ENCODE measurements at regions not wholly inside any gene's neighbourhood (a gene's known extent, or its start where the extent isn't known, plus 50 kb on each side); places are given as distances from the start of the nearest gene placed in this dataset.

DNA sequence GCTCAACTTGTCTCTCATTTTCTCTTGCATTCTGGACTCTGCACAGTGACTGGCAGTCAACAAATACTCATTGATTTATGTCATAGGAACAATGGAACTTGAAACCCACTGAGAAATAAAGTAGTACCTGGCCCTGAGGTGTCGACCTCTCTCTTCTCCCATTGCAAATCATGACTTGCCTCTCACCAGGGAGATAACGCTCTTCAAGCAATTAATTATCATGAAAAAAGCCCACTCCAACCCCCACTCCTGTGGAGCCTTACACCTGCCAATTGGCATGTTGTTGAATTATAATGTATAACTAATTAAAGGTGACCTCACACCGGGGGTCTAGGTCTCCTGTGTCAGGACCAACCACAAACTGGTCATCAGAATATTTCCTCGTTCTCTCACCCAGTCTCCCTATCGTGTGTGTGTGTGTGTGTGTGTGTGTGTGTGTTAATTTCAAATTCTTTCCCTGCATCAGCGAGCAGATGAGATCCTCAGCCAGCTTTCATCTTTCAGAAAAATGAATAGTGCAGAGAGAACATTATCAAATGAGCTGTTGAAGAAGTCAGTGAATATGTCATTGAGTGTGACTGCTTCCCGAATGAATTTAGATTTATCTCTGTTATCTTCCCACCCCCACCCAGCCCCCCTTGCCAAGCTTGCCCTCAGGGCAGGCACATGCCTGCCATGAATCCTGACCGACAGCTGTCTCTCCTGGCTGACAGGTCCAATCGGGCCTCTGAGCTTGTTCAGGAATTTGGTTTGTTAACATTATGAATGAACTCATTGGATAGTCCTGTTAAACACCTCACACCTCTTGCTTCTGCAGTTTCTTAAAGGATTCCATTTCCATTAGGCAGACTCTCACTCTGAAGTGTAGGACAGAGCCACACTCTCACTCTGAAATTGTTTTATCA is 357.4 kb downstream of the INSC start:
- Histone ChIP-seq H3K9me3 (replicated peaks in 1 of 11) (no peaks in the 10 kb centered on the region), H4K20me1 (no peaks in the 10 kb centered on the region), H3K27ac (no peak overlapping the region), H3K9ac (no peak overlapping the region), H3K4me3 (no peak overlapping the region), H3K27me3 (peaks cover 0 to 5% (median 0%) of the 10 kb centered on the region in 11 experiments; a peak in 2 of 22 replicates), H3K36me3 (no peaks in the 10 kb centered on the region), H3K4me2 (peak overlapping the region in 2 of 11 experiments; percentile 8 to 32; a peak in 3 of 22 replicates), H3K4me1 (peaks cover 5 to 26% (median 16%) of the 10 kb centered on the region in 10 experiments)
- no peak for TF ChIP-seq Cebpa-rat (IDR thresholded peaks at IDR 0.05)

- no peaks in the 10 kb centered on the region for H4K20me1 ChIP-seq
- peaks cover 0 to 18% (median 0%) of the 10 kb centered on the region in 11 experiments; a peak in 2 of 22 replicates for H3K27me3 ChIP-seq
- H3K4me1 ChIP-seq: peaks cover 5 to 26% (median 16%) of the 10 kb centered on the region in 10 experiments
- H3K9me3 ChIP-seq (replicated peaks in 1 of 11): no peaks in the 10 kb centered on the region
- H3K9ac ChIP-seq: no peak overlapping the region
- no peak overlapping the region for H3K27ac ChIP-seq
- H3K4me3 ChIP-seq: no peak overlapping the region
- no peaks in the 10 kb centered on the region for H3K36me3 ChIP-seq
- peak overlapping the region in 9 of 11 experiments; percentile 40 to 75 (median 59); a peak in 17 of 22 replicates for H3K4me2 ChIP-seq
- TF ChIP-seq Cebpa-rat (IDR thresholded peaks at IDR 0.05): no peak
Measured at GRCh38 chr11:15473954-15474837, 359.5 kb downstream of the INSC start.

DNA sequence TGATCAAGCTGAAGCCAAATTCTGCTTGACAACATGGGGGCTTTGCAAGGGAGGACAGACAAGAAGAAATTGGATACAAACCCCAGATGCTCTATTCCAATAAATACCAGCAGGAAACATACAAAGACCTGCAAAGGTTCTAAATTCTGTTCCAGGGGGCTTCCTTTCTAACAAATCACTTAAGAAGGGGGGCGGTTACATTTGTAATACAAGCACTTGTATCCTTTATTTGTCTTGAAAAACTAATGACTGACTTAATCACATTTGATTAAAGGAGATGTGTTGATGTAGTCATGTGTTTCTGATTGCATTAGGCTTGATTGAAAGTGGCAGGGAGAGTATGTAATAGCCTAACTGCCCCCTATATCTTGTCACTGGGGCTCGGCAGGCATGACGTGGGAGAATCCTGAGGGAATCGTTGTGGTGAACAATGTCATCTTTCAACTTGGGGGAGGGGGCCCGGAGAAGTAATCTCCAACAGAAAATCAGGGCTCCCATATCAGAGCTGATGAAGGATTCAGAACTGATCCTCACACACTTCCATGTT is 361.7 kb downstream of the INSC start:
- peaks cover 0 to 33% (median 0%) of the 10 kb centered on the region in 11 experiments; a peak in 5 of 22 replicates for H3K27me3 ChIP-seq

GRCh38 chr11:15481871-15482270 is 367.1 kb downstream of the INSC start:
- no peaks in the 10 kb centered on the region for H4K20me1 ChIP-seq
- no peaks in the 10 kb centered on the region for H3K36me3 ChIP-seq
- H3K4me3 ChIP-seq: no peak overlapping the region
- H3K4me2 ChIP-seq: peak overlapping the region in 2 of 11 experiments; percentile 79 to 81; a peak in 3 of 22 replicates
- H3K27ac ChIP-seq: no peak overlapping the region
- H3K9ac ChIP-seq: no peak overlapping the region
- H3K4me1 ChIP-seq: peaks cover 0 to 49% (median 19%) of the 10 kb centered on the region in 10 experiments; a peak in 14 of 20 replicates
- H3K27me3 ChIP-seq: peaks cover 0 to 40% (median 0%) of the 10 kb centered on the region in 11 experiments; a peak in 5 of 22 replicates
- TF ChIP-seq Cebpa-rat (IDR thresholded peaks at IDR 0.05): no peak
- H3K9me3 ChIP-seq (replicated peaks in 1 of 11): no peaks in the 10 kb centered on the region

More for the DNA sequence above, 361.7 kb downstream of the INSC start:
- TF ChIP-seq Cebpa-rat (IDR thresholded peaks at IDR 0.05): no peak
- no peak overlapping the region for H3K4me3 ChIP-seq
- H3K9ac ChIP-seq: no peak overlapping the region
- H3K27ac ChIP-seq: no peak overlapping the region
- H3K9me3 ChIP-seq (replicated peaks in 1 of 11): no peaks in the 10 kb centered on the region
- H4K20me1 ChIP-seq: no peaks in the 10 kb centered on the region
- H3K4me2 ChIP-seq: no peak overlapping the region
- H3K36me3 ChIP-seq: no peaks in the 10 kb centered on the region
- H3K4me1 ChIP-seq: peaks cover 4 to 26% (median 16%) of the 10 kb centered on the region in 10 experiments; a peak in 19 of 20 replicates

DNA sequence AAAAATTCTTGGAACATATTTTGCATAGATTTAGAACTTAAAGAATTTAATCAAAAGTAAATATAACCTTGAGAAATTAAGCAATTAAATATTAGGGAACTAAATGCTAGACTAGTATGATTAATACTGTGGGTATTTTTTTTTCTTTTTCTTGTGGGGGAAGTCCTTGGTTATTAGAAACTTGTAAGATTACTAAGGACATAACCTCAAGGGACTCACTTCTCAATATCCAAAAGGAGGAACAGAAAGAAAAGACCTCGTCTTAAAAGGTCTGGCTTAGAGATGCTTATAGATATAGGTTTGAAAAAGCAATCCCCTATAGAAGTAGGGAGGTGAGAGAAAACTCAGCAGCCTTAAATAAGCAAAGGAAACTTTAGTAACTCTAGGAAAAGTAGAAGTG is 368.5 kb downstream of the INSC start:
- Histone ChIP-seq H3K36me3 (no peaks in the 10 kb centered on the region), H3K27ac (peak overlapping the region in 4 of 11 experiments; percentile 71 to 83 (median 80); a peak in 8 of 22 replicates), H3K9me3 (replicated peaks in 1 of 11) (no peaks in the 10 kb centered on the region), H4K20me1 (no peaks in the 10 kb centered on the region), H3K4me1 (peaks cover 0 to 58% (median 19%) of the 10 kb centered on the region in 10 experiments; a peak in 14 of 20 replicates), H3K4me3 (no peak overlapping the region), H3K27me3 (peaks cover 0 to 29% (median 0%) of the 10 kb centered on the region in 11 experiments; a peak in 5 of 22 replicates), H3K4me2 (peak overlapping the region in 7 of 11 experiments; percentile 1 to 81 (median 71); a peak in 11 of 22 replicates), H3K9ac (peak overlapping the region in 2 of 11 experiments; percentile 45 to 56; a peak in 4 of 22 replicates)
- no peak for TF ChIP-seq Cebpa-rat (IDR thresholded peaks at IDR 0.05)

DNA sequence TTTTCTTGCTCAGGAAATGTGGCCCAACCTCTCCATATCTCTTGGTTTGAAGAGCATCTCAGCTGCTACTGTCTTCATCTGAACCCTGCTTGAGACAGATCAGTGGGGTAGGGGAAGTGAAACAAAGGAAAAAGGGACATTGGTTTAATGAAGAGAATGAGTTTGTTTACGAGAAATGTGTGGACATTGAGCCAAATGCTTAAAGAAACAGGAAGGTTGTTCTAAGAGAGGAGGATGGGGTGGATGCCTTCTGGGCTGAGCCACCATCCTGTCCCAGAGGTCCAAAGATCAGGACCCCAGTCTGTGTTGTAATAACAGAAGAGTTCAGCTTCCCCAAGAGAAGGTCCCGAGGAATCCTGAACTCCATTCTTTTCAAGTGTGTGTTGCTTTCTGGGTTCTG is 369.7 kb downstream of the INSC start:
- Histone ChIP-seq H3K36me3 (no peaks in the 10 kb centered on the region), H3K9ac (peak overlapping the region in 5 of 11 experiments; percentile 6 to 56 (median 37); a peak in 7 of 22 replicates), H3K4me1 (peaks cover 0 to 58% (median 19%) of the 10 kb centered on the region in 10 experiments; a peak in 14 of 20 replicates), H4K20me1 (no peaks in the 10 kb centered on the region), H3K9me3 (replicated peaks in 1 of 11) (no peaks in the 10 kb centered on the region), H3K27me3 (peaks cover 0 to 27% (median 0%) of the 10 kb centered on the region in 11 experiments; a peak in 5 of 22 replicates), H3K4me2 (peak overlapping the region in 9 of 11 experiments; percentile 7 to 81 (median 61); a peak in 14 of 22 replicates), H3K4me3 (no peak overlapping the region), H3K27ac (peak overlapping the region in 8 of 11 experiments; percentile 30 to 83 (median 70); a peak in 14 of 22 replicates)
- TF ChIP-seq Cebpa-rat (IDR thresholded peaks at IDR 0.05): no peak

GRCh38 chr11:15485432-15485831 is 370.7 kb downstream of the INSC start:
- Histone ChIP-seq H3K9ac (no peak overlapping the region; a peak in 1 of 22 replicates), H3K4me1 (peaks cover 0 to 55% (median 19%) of the 10 kb centered on the region in 10 experiments; a peak in 14 of 20 replicates), H3K27me3 (peaks cover 0 to 20% (median 0%) of the 10 kb centered on the region in 11 experiments; a peak in 5 of 22 replicates), H3K4me3 (no peak overlapping the region), H3K36me3 (no peaks in the 10 kb centered on the region), H3K27ac (peak overlapping the region in 4 of 11 experiments; percentile 69 to 83 (median 80); a peak in 6 of 22 replicates), H4K20me1 (no peaks in the 10 kb centered on the region), H3K9me3 (replicated peaks in 1 of 11) (no peaks in the 10 kb centered on the region), H3K4me2 (peak overlapping the region in 5 of 11 experiments; percentile 55 to 81 (median 71); a peak in 9 of 22 replicates)
- TF ChIP-seq Cebpa-rat (IDR thresholded peaks at IDR 0.05): no peak

GRCh38 chr11:15489281-15489680 is 374.6 kb downstream of the INSC start:
- Histone ChIP-seq H4K20me1 (no peaks in the 10 kb centered on the region), H3K27me3 (no peaks in the 10 kb centered on the region), H3K4me3 (no peak overlapping the region), H3K9me3 (replicated peaks in 1 of 11) (no peaks in the 10 kb centered on the region), H3K36me3 (no peaks in the 10 kb centered on the region), H3K4me1 (peaks cover 0 to 46% (median 18%) of the 10 kb centered on the region in 10 experiments; a peak in 14 of 20 replicates), H3K4me2 (no peak overlapping the region), H3K27ac (no peak overlapping the region), H3K9ac (no peak overlapping the region)
- TF ChIP-seq Cebpa-rat (IDR thresholded peaks at IDR 0.05): no peak

All from BLaER1 treated with 17β-estradiol and CSF1 and Interleukin-3, amounts not matched to agents 10 nM and 100 nM (cell line).